ENCODE measurements at regions not wholly inside any gene's neighbourhood (a gene's known extent, or its start where the extent isn't known, plus 50 kb on each side); places are given as distances from the start of the nearest gene placed in this dataset.
"Not testable (repeated sequence)": the region's sequence is repeated elsewhere in the genome, so short reads cannot be mapped to it uniquely, and the experiment has no call there.

GRCh38 chr4:108416831-108417230 is 203.5 kb upstream of the RPL34 start:
- DNase-seq: no peak
- intact Hi-C loops (cut with DNase I): no loop called here

- intact Hi-C loops (cut with DNase I): no loop called here
- DNase-seq: peak in 1 of 10 donors; percentile 43
Measured at GRCh38 chr4:108415389-108415788, 205.0 kb upstream of the RPL34 start.

DNA sequence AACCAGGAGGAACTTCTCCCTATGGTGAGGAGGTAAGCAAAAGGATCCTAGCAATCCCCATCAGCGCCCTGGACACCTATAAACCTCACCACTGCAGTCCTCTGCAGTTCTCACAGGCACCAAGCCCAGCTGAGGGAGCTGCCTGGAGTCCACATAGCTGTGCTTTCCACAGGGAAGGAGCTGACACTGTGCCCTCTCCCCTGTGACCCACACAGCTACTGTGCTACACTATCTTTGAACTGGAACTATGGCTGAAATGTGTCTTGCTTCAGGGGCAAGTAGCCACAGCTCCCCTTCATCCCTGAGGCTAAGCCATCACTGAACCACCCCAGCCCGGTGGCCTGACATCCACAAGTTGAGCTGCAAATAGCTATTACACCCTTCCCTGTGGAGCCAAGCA is 208.5 kb upstream of the RPL34 start:
- DNase-seq: peak in 1 of 10 donors; percentile 51
- intact Hi-C loops (cut with DNase I): no loop called here

- intact Hi-C loops (cut with DNase I): not testable (repeated sequence)
- DNase-seq: peak in 1 of 10 donors; percentile 70
Measured at GRCh38 chr4:108409691-108410090, 210.7 kb upstream of the RPL34 start.

DNA sequence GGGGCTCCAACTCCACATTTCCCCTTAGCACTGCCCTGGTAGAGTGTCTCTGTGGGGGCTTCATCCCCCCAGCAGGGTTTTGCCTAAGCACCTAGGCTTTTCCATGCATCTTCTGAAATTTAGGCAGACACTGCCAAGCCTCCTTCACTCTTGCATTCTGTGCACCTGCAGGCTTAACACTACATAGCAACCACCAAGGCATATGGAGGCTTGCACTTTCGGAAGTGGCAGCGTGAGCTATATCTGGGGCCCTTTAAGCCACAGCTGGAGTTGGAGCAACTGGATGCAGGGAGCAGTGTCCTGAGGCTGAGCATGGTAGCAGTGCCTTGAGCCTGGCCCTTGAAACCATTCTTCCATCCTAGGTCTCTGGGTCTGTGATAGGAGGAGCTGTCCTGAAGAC is 214.8 kb upstream of the RPL34 start:
- intact Hi-C loops (cut with DNase I): no loop called here
- no peak for DNase-seq

- intact Hi-C loops (cut with DNase I): no loop called here
- no peak for DNase-seq
Measured at GRCh38 chr4:108400309-108400708, 220.1 kb upstream of the RPL34 start.

DNA sequence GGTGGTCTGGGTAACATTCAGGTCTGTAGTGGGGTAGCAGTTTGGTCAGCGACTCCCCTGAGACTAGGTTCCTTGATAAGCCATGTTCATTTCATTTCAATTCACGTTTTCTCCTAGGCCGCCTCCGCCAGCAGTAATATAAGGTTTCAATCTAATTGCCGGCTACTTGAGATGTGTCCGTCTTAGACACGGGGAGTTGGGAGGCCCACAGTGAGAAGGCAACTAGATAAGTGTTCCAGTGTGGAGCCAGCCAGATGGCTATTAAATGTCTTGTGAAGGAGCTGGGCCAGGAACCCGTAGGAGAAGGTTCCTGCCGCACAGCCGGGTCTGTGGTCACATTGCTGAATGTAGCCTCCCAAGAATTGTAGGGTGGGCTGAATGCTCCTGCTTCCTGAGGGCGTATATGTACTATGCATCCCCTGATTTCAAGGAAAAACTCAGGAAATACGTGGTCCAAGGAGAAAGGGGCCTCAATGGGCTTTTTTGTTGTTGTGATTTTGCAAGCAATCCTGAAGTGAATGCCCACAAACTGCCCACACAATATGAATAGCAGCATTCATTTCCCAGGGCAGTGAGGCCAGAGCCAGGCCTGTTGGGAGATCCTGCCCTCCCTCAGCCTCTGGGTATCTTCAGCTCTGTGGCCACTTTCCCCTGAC is 220.6 kb upstream of the RPL34 start:
- intact Hi-C loops (cut with DNase I): no loop called here

GRCh38 chr4:108398836-108399235 is 221.5 kb upstream of the RPL34 start:
- intact Hi-C loops (cut with DNase I): no loop called here
- DNase-seq: no peak

More for the DNA sequence above, 220.6 kb upstream of the RPL34 start:
- no peak for DNase-seq

DNA sequence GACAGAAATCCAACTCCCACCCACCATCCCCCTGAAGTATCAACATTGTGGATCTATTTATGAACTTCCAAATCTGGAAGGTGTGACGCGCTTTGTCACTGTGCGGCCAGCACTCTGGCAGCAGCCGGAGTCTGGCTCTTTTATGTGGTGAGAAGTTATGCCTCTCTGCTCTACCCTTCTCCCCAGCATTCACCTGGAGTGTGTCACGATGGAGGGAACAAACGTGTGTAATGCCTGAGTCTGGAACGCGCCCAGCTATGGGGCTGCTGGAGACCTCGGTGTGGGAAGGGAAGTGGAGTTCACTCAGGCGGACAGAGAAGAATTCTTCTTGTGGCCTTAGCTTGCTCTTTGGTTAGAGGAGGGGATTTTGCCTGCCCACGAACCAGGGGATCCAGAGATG is 222.1 kb upstream of the RPL34 start:
- intact Hi-C loops (cut with DNase I): no loop called here
- no peak for DNase-seq

- intact Hi-C loops (cut with DNase I): no loop called here
- DNase-seq: no peak
Measured at GRCh38 chr4:108397850-108398249, 222.5 kb upstream of the RPL34 start.

- intact Hi-C loops (cut with DNase I): no loop called here
- no peak for DNase-seq
Measured at GRCh38 chr4:108396900-108397497, 223.4 kb upstream of the RPL34 start.

DNA sequence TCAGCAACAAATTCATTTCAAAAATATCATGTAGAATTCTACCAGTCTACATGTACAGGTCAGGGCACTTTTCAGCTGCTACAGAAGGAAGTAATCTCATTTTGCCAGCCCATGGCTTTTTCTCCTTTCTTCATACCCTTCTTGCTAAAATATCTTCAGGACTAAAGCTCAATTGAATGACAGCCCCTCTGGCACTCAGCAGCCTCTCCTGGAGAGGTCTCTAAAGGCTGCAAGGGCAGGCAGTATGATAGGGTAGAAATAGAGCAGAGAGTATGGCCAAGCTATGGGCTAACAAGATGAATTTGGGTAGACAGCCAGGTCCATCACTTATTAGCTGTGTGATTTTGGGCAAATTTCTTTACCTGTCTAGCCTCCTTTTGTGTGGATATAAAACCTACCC is 224.6 kb upstream of the RPL34 start:
- intact Hi-C loops (cut with DNase I): no loop called here

GRCh38 chr4:108393890-108394472 is 225.2 kb upstream of the LEF1 start:
- intact Hi-C loops (cut with DNase I): no loop called here
- no peak for DNase-seq

More for the DNA sequence above, 224.6 kb upstream of the RPL34 start:
- no peak for DNase-seq

DNA sequence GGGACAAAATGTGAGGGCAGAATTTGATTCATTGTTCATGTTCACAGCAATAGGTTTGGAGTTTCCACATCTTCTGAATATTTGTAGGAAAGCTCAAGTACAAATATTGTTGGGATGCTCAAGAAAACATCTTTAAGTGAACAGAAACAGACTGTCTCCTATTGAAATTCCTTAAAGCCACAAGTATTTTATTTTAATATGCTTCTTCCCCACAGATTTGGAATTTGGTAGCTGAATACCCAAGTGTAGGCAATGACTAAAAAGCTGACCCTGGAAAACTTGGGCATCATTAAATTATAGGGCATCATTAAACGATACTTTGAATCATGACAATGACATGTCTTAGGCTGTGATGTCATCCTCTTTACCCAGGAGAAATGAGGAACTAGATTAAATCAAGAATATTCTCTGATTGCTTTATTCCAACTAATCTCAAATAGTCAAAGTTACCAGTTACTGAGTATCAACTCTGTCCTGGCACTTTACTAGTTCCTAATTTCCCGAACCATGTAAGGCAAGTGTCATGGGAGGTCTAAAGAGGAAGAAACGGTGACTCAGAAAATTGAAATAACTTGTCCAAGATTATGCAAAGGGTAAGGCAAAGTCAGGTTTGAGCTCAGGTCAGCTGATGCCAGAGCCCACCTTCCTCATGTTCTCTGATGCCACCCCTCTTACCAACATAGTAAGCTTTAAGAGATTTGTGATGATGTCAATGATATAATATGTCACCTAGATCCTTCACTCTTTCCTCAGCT is 223.1 kb upstream of the LEF1 start:
- intact Hi-C loops (cut with DNase I): no loop called here
- no peak for DNase-seq

DNA sequence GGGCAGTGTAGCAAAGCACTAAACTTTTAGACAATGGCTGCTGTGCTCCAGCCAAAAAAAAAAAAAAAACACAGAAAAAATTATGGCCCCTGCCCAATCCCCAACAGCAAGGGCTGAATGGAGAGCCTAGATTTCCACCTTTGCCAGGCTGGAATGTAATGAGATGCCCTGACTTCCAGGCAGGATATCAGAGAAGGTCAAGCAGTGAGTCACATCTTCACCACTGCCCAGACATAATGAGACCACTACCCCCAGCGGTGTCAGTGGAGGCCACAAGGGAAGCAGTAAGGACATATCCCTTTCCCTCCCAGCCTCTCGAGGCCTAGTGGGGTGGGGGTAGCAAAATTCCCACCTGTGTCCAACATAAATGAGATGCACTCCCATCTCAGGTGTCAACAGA is 216.3 kb upstream of the LEF1 start:
- intact Hi-C loops (cut with DNase I): no loop called here
- no peak for DNase-seq

DNA sequence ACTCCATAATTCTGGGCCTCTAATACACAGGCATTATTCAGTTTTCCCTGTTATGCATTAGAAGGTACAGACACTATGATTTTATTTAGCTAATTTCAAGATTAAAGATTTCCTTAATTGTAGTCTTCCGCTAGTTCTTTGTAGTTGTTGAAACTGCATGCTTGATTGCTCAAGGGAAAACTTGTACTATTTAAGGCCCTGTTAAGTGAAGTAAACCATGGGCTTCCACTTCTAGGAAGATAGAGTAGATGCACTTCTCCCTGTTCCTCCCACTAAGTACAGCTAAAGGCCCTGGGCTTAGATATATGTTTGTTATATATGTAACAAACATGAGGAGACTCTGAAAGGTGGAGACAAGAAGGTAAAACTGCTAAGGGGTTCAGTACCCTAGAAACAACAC is 215.8 kb upstream of the LEF1 start:
- no peak for DNase-seq
- intact Hi-C loops (cut with DNase I): no loop called here

GRCh38 chr4:108383157-108383556 is 214.4 kb upstream of the LEF1 start:
- no peak for DNase-seq
- intact Hi-C loops (cut with DNase I): no loop called here

GRCh38 chr4:108382751-108383150 is 214.0 kb upstream of the LEF1 start:
- no peak for DNase-seq
- intact Hi-C loops (cut with DNase I): no loop called here

DNA sequence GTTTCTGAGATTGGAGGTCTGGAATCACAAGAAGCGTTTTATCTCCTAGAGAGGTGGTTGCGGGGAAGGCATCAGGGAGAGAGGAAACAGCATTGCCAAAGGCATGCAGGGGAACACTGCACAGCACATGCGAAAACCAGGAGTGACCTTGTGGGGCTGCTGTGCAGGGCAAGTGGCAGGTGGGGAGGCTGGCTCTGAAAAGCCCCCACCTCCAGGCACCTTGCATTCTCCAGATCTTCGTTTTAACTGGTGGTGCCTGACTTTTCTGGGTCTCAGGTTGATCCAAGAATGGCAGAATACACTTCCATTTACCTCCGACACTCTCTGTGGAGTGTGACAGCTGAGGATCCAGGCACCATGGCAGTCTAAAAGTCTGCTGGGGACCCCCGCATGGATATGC is 209.4 kb upstream of the LEF1 start:
- intact Hi-C loops (cut with DNase I): no loop called here
- no peak for DNase-seq

DNA sequence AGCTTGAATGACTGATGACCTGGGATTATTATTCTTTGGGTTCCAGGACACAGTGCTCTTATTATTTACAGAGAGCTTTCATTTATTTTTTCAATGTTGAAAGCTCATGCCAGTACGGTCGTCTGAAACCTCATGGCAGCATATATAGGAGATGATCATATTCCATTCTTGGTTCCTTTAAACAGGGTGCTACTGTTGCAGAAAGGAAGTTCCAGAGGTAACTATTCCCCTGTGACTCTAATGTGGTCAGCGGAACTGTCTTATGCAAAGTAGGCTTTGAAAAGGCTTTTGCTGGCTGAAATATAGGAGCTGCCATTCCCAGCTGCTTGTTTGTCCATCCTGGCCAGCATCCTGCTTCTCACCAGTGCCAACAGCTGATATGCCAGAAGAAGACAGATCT is 208.3 kb upstream of the LEF1 start:
- intact Hi-C loops (cut with DNase I): no loop called here

DNA sequence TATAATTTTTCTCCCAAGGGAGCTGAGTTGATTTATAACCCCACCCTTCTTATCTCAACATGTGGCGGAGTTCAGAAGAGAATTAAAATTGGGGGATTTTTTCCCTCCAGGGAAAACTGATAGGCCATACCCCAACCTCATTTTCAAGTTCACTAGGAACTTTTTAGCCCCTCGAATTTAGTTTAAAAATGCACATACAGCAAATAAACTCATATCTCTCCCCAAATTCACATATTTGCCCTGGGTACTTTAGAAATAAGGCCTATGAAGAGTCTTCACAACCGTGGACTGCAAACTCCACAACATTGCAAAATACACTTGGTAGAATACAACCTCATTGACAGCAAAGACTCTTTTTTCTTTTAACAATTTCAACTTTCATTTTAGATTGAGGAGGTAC is 206.7 kb upstream of the LEF1 start:
- intact Hi-C loops (cut with DNase I): no loop called here
- DNase-seq: no peak

More for the DNA sequence above, 208.3 kb upstream of the LEF1 start:
- DNase-seq: no peak

GRCh38 chr4:108372681-108373080 is 203.9 kb upstream of the LEF1 start:
- intact Hi-C loops (cut with DNase I): no loop called here
- no peak for DNase-seq
